Thyroid gland (tissue), 4 donors: ENCODE measurements at regions not wholly inside any gene's neighbourhood (a gene's known extent, or its start where the extent isn't known, plus 50 kb on each side); places are given as distances from the start of the nearest gene placed in this dataset.

Experiments used
- CTCF ChIP-seq, 6 experiments: fragments of 200-600 bp in 3 of 6; fragments of 450-650 bp in 3 of 6; sonication (generic) in 3 of 6; IDR thresholded peaks; one replicate each; pipeline ENCODE4 v1.5.1; 2016 to 2019; ENCODE audit warnings: antibody characterized with exemption in 6 of 6, mild to moderate bottlenecking in 2 of 6, inconsistent platforms in 1 of 6, moderate library complexity in 1 of 6
- POLR2A ChIP-seq, 2 donors: fragments of 450-650 bp; IDR thresholded peaks; one replicate each; pipeline ENCODE4 v1.6.1; 2017; ENCODE audit warnings: antibody characterized with exemption in 2 of 2, mild to moderate bottlenecking in 2 of 2, moderate library complexity in 1 of 2

- no peak for TF ChIP-seq CTCF (IDR thresholded peaks at IDR 0.05)
- TF ChIP-seq POLR2A (IDR thresholded peaks at IDR 0.05): no peak
Observed at GRCh38 chr1:5396593-5396992, 595.6 kb downstream of the NPHP4 start.
